HFFc6 (cell line): ENCODE measurements at regions not wholly inside any gene's neighbourhood (a gene's known extent, or its start where the extent isn't known, plus 50 kb on each side); places are given as distances from the start of the nearest gene placed in this dataset.

Experiments used
- DNase-seq: peaks from one replicate; pipeline ENCODE4 v3.0.0-alpha.2; 2018
- H3K27ac Mint-ChIP-seq: 2 replicates; pipeline ENCODE4 v1.8.0; 2020; ENCODE audit warnings: mild to moderate bottlenecking, mixed read lengths
- H3K27me3 Mint-ChIP-seq: 2 replicates; pipeline ENCODE4 v1.8.0; 2021; ENCODE audit warnings: mild to moderate bottlenecking, moderate library complexity, mixed read lengths; ENCODE audit not compliant: insufficient read depth
- H3K36me3 Mint-ChIP-seq: 2 replicates; pipeline ENCODE4 v1.8.0; 2021; ENCODE audit warnings: low read depth, mixed read lengths
- H3K4me1 Mint-ChIP-seq: 2 replicates; pipeline ENCODE4 v1.8.0; 2020; ENCODE audit warnings: low read depth, mixed read lengths
- H3K4me3 Mint-ChIP-seq: 2 replicates; pipeline ENCODE4 v1.8.0; 2020; ENCODE audit warnings: mild to moderate bottlenecking, moderate library complexity, mixed read lengths
- H3K9me3 Mint-ChIP-seq: 2 replicates; pipeline ENCODE4 v1.8.0; 2020; ENCODE audit warnings: mild to moderate bottlenecking, mixed read lengths
- CTCF ChIP-seq: fragments of 200-600 bp; sonication (generic); IDR thresholded peaks from 2 replicates; pipeline ENCODE4 v1.5.0; 2021; ENCODE audit warnings: antibody characterized with exemption, mild to moderate bottlenecking

- Mint-ChIP-seq H3K4me1 (peaks cover 53% of the 10 kb centered on the region), H3K9me3 (peaks cover 11% of the 10 kb centered on the region; the same call in 1 of the 2 replicates), H3K4me3 (no peak overlapping the region), H3K27ac (no peak overlapping the region), H3K36me3 (0 out of 2 replicates have a peak, but pooled peaks cover 6% of the 10 kb centered on the region), H3K27me3 (peaks cover under 1% of the 10 kb centered on the region)
- no peak for DNase-seq
- no peak for TF ChIP-seq CTCF
Measured at GRCh38 chr2:221675201-221675908, 103.3 kb upstream of the EPHA4 start.

- H3K9me3 Mint-ChIP-seq = peaks cover 11% of the 10 kb centered on the region; the same call in 1 of the 2 replicates
- H3K27me3 Mint-ChIP-seq = peaks cover 3% of the 10 kb centered on the region
- TF ChIP-seq CTCF = no peak
- H3K4me1 Mint-ChIP-seq = peaks cover 56% of the 10 kb centered on the region
- H3K36me3 Mint-ChIP-seq = 0 out of 2 replicates have a peak, but pooled peaks cover 6% of the 10 kb centered on the region
- H3K27ac Mint-ChIP-seq = no peak overlapping the region
- no peak for DNase-seq
- H3K4me3 Mint-ChIP-seq = no peak overlapping the region
Measured at GRCh38 chr2:221674446-221674845, 102.3 kb upstream of the EPHA4 start.

GRCh38 chr2:221673248-221673647 is 101.1 kb upstream of the EPHA4 start:
- Mint-ChIP-seq H3K36me3 (0 out of 2 replicates have a peak, but pooled peaks cover 6% of the 10 kb centered on the region), H3K4me1 (peaks cover 56% of the 10 kb centered on the region)
- peak; percentile 15 for DNase-seq

GRCh38 chr2:221671515-221671914 is 99.4 kb upstream of the EPHA4 start:
- Mint-ChIP-seq H3K4me3 (peak overlapping the region; percentile 46; the same call in 1 of the 2 replicates), H3K27me3 (peaks cover 3% of the 10 kb centered on the region; the same call in 1 of the 2 replicates)
- peak; percentile 32 for DNase-seq

More at GRCh38 chr2:221673248-221673647, 101.1 kb upstream of the EPHA4 start:
- no peak overlapping the region; the same call in 1 of the 2 replicates for H3K27ac Mint-ChIP-seq
- no peak for TF ChIP-seq CTCF
- H3K4me3 Mint-ChIP-seq = peak overlapping the region; percentile 46; the same call in 1 of the 2 replicates
- H3K27me3 Mint-ChIP-seq = peaks cover 3% of the 10 kb centered on the region
- peaks cover 11% of the 10 kb centered on the region; the same call in 1 of the 2 replicates for H3K9me3 Mint-ChIP-seq

GRCh38 chr2:221662689-221663391 is 90.7 kb upstream of the EPHA4 start:
- no peak for DNase-seq
- H3K36me3 Mint-ChIP-seq = no peaks in the 10 kb centered on the region
- no peaks in the 10 kb centered on the region for H3K4me1 Mint-ChIP-seq
- H3K27ac Mint-ChIP-seq = no peak overlapping the region
- no peak overlapping the region for H3K4me3 Mint-ChIP-seq
- H3K27me3 Mint-ChIP-seq = no peaks in the 10 kb centered on the region; the same call in 1 of the 2 replicates
- peaks cover 4% of the 10 kb centered on the region; the same call in 1 of the 2 replicates for H3K9me3 Mint-ChIP-seq
- TF ChIP-seq CTCF = no peak

More at GRCh38 chr2:221671515-221671914, 99.4 kb upstream of the EPHA4 start:
- Mint-ChIP-seq H3K4me1 (peaks cover 47% of the 10 kb centered on the region), H3K27ac (peak overlapping the region; percentile 22; the same call in 1 of the 2 replicates), H3K36me3 (0 out of 2 replicates have a peak, but pooled peaks cover 6% of the 10 kb centered on the region), H3K9me3 (peaks cover 14% of the 10 kb centered on the region)
- TF ChIP-seq CTCF = no peak
